ENCODE measurements at regions not wholly inside any gene's neighbourhood (a gene's known extent, or its start where the extent isn't known, plus 50 kb on each side); places are given as distances from the start of the nearest gene placed in this dataset.

DNA sequence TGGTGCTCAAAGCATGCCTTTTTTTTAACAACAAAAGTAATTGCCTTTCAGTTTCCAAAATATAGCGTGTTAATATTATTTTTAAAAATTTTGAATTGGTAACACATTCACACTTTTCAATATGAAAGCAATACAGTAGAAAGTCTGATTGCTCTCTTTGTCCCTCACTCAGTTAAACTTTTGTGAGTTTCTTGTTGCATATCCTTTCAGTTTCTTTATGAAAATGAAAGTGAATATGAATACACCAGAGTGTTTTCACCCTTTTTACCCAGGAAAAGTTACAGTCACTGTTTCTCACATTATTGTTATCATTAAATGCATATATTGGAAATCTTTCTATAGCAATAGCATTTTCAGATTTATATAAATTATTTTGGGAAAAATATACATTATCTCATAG lies 377.4 kb upstream of the CRIM1 start:
- intact Hi-C loops (cut with micrococcal nuclease) = loop anchor here (10.0 kb wide), 2 partner anchors 267 to 687 kb away; no protein-coding TSS in a partner anchor
- H3K27me3 ChIP-seq (ENCODE audit: insufficient read depth, low read length) = no peaks in the 10 kb centered on the region
- Mint-ChIP-seq H3K27ac (no peak overlapping the region), H3K4me3 (peak overlapping the region in 2 of 8 donors; percentile 45 to 50), H3K9me3 (peaks cover 0 to 2% (median 0%) of the 10 kb centered on the region in 8 donors), H3K4me1 (peaks cover 3 to 7% (median 4%) of the 10 kb centered on the region in 4 donors), H3K36me3 (no peaks in the 10 kb centered on the region), H3K27me3 (peaks cover 1 to 3% of the 10 kb centered on the region in 2 donors)
- H3K27ac ChIP-seq (ENCODE audit: low read depth, low read length) = no peak overlapping the region
- no peaks in the 10 kb centered on the region for H3K9me3 ChIP-seq (ENCODE audit: control insufficient read depth in 1 of 2, low read length in 2 of 2)
- CTCF ChIA-PET (ENCODE audit: partially characterized antibody) = no interaction called here
- POLR2A ChIA-PET (ENCODE audit: partially characterized antibody) = no interaction called here
- no peak overlapping the region for H3K4me3 ChIP-seq (ENCODE audit: low read length in 2 of 2)
- DNase-seq = peak in 2 of 5 donors; percentile 3 to 10
- peaks cover 19% of the 10 kb centered on the region for H3K4me1 ChIP-seq (ENCODE audit: insufficient read depth, low read length)
- no peaks in the 10 kb centered on the region for H3K36me3 ChIP-seq (ENCODE audit: insufficient read depth, low read length)

- ChIA-PET POLR2A (ENCODE audit: partially characterized antibody) (no interaction called here), CTCF (ENCODE audit: partially characterized antibody) (no interaction called here)
- no peak for DNase-seq
These were observed 379.0 kb upstream of the CRIM1 start for GRCh38 chr2:35976611-35977010.

DNA sequence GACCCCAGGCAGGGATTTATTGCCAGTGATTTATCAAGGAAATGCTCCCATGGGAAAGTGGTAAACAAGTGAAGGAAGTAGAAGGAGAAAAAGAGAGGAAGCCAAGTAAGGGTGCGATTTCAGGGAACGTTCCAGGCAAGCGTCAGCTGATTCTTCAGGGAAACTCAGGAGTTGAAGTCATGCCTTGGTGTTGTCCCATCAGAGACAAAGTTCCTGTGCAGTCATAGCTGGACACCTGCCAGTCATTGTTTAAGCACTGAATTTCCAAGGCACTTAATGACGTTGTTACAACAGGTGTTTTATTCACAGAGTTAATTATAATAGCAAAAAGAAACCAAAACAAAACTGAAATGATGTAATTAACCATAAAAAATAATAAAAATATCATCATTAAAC lies 381.8 kb upstream of the CRIM1 start:
- Mint-ChIP-seq H3K27me3 (peaks cover 1 to 4% of the 10 kb centered on the region in 2 donors), H3K36me3 (no peaks in the 10 kb centered on the region), H3K9me3 (no peaks in the 10 kb centered on the region), H3K4me3 (no peak overlapping the region), H3K4me1 (peaks cover under 1 to 5% (median 2%) of the 10 kb centered on the region in 4 donors), H3K27ac (no peak overlapping the region)
- intact Hi-C loops (cut with micrococcal nuclease) = loop anchor here (1.0 to 10.0 kb wide), 4 partner anchors 271 to 691 kb away; no protein-coding TSS in a partner anchor
- POLR2A ChIA-PET (ENCODE audit: partially characterized antibody) = no interaction called here
- H3K4me3 ChIP-seq (ENCODE audit: low read length in 2 of 2) = no peak overlapping the region
- H3K27me3 ChIP-seq (ENCODE audit: insufficient read depth, low read length) = no peaks in the 10 kb centered on the region
- H3K36me3 ChIP-seq (ENCODE audit: insufficient read depth, low read length) = no peaks in the 10 kb centered on the region
- H3K27ac ChIP-seq (ENCODE audit: low read depth, low read length) = no peak overlapping the region
- CTCF ChIA-PET (ENCODE audit: partially characterized antibody) = interaction anchor here (0.6 to 1.2 kb wide), 2 partner anchors 273 to 383 kb away, joined by 3 read pairs; no protein-coding TSS in a partner anchor
- peaks cover 19% of the 10 kb centered on the region for H3K4me1 ChIP-seq (ENCODE audit: insufficient read depth, low read length)
- DNase-seq = no peak
- H3K9me3 ChIP-seq (ENCODE audit: control insufficient read depth in 1 of 2, low read length in 2 of 2) = no peaks in the 10 kb centered on the region

More at GRCh38 chr2:35976611-35977010, 379.0 kb upstream of the CRIM1 start:
- H3K4me3 Mint-ChIP-seq = no peak overlapping the region
- intact Hi-C loops (cut with micrococcal nuclease) = loop anchor here (10.0 kb wide), 2 partner anchors 268 to 688 kb away; no protein-coding TSS in a partner anchor
- peaks cover 3 to 7% (median 4%) of the 10 kb centered on the region in 4 donors for H3K4me1 Mint-ChIP-seq
- no peaks in the 10 kb centered on the region for H3K9me3 ChIP-seq (ENCODE audit: control insufficient read depth in 1 of 2, low read length in 2 of 2)
- no peak overlapping the region for H3K27ac Mint-ChIP-seq
- no peaks in the 10 kb centered on the region for H3K36me3 Mint-ChIP-seq
- peaks cover 19% of the 10 kb centered on the region for H3K4me1 ChIP-seq (ENCODE audit: insufficient read depth, low read length)
- H3K9me3 Mint-ChIP-seq = no peaks in the 10 kb centered on the region
- H3K27me3 ChIP-seq (ENCODE audit: insufficient read depth, low read length) = no peaks in the 10 kb centered on the region
- no peak overlapping the region for H3K27ac ChIP-seq (ENCODE audit: low read depth, low read length)
- H3K36me3 ChIP-seq (ENCODE audit: insufficient read depth, low read length) = no peaks in the 10 kb centered on the region
- H3K4me3 ChIP-seq (ENCODE audit: low read length in 2 of 2) = no peak overlapping the region
- peaks cover 1 to 4% of the 10 kb centered on the region in 2 donors for H3K27me3 Mint-ChIP-seq

GRCh38 chr2:35973132-35973736 lies 382.3 kb upstream of the CRIM1 start:
- H3K9me3 Mint-ChIP-seq = no peaks in the 10 kb centered on the region
- intact Hi-C loops (cut with micrococcal nuclease) = loop anchor here (1.0 to 10.0 kb wide), 4 partner anchors 272 to 692 kb away; no protein-coding TSS in a partner anchor
- DNase-seq = peak in 3 of 5 donors; percentile 5 to 13 (median 8)
- ChIA-PET CTCF (ENCODE audit: partially characterized antibody) (interaction anchor here (0.6 to 2.0 kb wide), 5 partner anchors 10 to 383 kb away, joined by 3 to 7 read pairs (median 3); no protein-coding TSS in a partner anchor), POLR2A (ENCODE audit: partially characterized antibody) (no interaction called here)
- no peak overlapping the region for H3K27ac Mint-ChIP-seq
- H3K4me1 Mint-ChIP-seq = peaks cover 0 to 5% (median 2%) of the 10 kb centered on the region in 4 donors
- Histone ChIP-seq H3K4me1 (ENCODE audit: insufficient read depth, low read length) (peaks cover 16% of the 10 kb centered on the region), H3K9me3 (ENCODE audit: control insufficient read depth in 1 of 2, low read length in 2 of 2) (no peaks in the 10 kb centered on the region), H3K36me3 (ENCODE audit: insufficient read depth, low read length) (no peaks in the 10 kb centered on the region), H3K4me3 (ENCODE audit: low read length in 2 of 2) (no peak overlapping the region), H3K27me3 (ENCODE audit: insufficient read depth, low read length) (no peaks in the 10 kb centered on the region), H3K27ac (ENCODE audit: low read depth, low read length) (no peak overlapping the region)
- H3K4me3 Mint-ChIP-seq = no peak overlapping the region
- H3K36me3 Mint-ChIP-seq = no peaks in the 10 kb centered on the region
- peaks cover 1 to 4% of the 10 kb centered on the region in 2 donors for H3K27me3 Mint-ChIP-seq

DNA sequence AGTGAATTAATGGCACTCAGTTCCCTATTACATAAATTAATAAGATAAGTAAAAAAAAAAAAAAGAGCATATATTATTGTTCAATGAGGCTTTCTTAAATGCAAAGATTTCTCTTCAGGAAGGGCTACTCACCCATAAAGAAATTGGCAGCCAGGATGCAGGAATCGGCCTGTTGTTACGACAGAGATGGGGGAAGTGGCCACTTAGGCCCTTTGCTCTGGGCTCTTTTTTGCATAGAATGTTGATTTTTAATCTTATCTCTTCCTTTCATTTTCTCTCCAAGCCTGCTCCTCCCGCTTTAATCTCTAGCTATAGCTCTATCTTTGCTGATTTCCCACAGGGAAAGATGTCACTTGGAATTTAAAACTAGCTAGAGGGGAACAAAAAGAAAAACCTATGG lies 391.8 kb upstream of the CRIM1 start:
- peaks cover 0 to 5% (median 0%) of the 10 kb centered on the region in 8 donors for H3K9me3 Mint-ChIP-seq
- Histone ChIP-seq H3K9me3 (ENCODE audit: control insufficient read depth in 1 of 2, low read length in 2 of 2) (no peaks in the 10 kb centered on the region), H3K27ac (ENCODE audit: low read depth, low read length) (no peak overlapping the region), H3K36me3 (ENCODE audit: insufficient read depth, low read length) (no peaks in the 10 kb centered on the region), H3K4me1 (ENCODE audit: insufficient read depth, low read length) (no peaks in the 10 kb centered on the region), H3K27me3 (ENCODE audit: insufficient read depth, low read length) (no peaks in the 10 kb centered on the region), H3K4me3 (ENCODE audit: low read length in 2 of 2) (no peak overlapping the region)
- no peak for DNase-seq
- H3K27me3 Mint-ChIP-seq = peaks cover 0 to 2% of the 10 kb centered on the region in 2 donors
- H3K27ac Mint-ChIP-seq = peak overlapping the region in 1 of 7 donors; percentile 12
- POLR2A ChIA-PET (ENCODE audit: partially characterized antibody) = no interaction called here
- H3K36me3 Mint-ChIP-seq = no peaks in the 10 kb centered on the region
- no peak overlapping the region for H3K4me3 Mint-ChIP-seq
- H3K4me1 Mint-ChIP-seq = no peaks in the 10 kb centered on the region
- intact Hi-C loops (cut with micrococcal nuclease) = no loop called here
- CTCF ChIA-PET (ENCODE audit: partially characterized antibody) = no interaction called here

DNA sequence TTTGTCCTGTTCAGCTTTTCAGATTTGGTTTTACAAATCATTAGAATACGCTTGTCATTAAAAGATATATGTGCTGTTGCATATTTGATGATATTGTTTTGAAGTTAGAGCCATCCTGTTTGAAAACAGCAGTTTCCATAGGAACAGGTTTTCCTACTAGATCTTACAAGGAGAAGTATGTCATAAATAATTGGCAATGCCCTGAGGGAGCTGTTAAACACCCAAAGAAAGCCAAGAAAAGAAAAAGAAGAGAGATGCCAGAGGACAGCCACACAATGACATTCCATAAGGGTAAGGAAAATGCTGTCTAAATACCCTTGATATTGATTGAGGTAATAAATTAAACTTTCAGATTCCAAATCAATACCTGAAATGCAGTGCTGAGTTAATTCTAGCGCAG lies 392.2 kb upstream of the CRIM1 start:
- H3K4me1 ChIP-seq (ENCODE audit: insufficient read depth, low read length) = no peaks in the 10 kb centered on the region
- no peak overlapping the region for H3K4me3 ChIP-seq (ENCODE audit: low read length in 2 of 2)
- Mint-ChIP-seq H3K36me3 (no peaks in the 10 kb centered on the region), H3K4me3 (no peak overlapping the region), H3K27ac (no peak overlapping the region), H3K9me3 (peaks cover 0 to 5% (median 0%) of the 10 kb centered on the region in 8 donors), H3K27me3 (peaks cover 0 to 2% of the 10 kb centered on the region in 2 donors), H3K4me1 (no peaks in the 10 kb centered on the region)
- CTCF ChIA-PET (ENCODE audit: partially characterized antibody) = no interaction called here
- POLR2A ChIA-PET (ENCODE audit: partially characterized antibody) = interaction anchor here (0.9 kb wide), 1 partner anchor 14 kb away, joined by 3 read pairs; no protein-coding TSS in a partner anchor
- no peaks in the 10 kb centered on the region for H3K27me3 ChIP-seq (ENCODE audit: insufficient read depth, low read length)
- no peak for DNase-seq
- intact Hi-C loops (cut with micrococcal nuclease) = no loop called here
- no peaks in the 10 kb centered on the region for H3K36me3 ChIP-seq (ENCODE audit: insufficient read depth, low read length)
- H3K27ac ChIP-seq (ENCODE audit: low read depth, low read length) = no peak overlapping the region
- no peaks in the 10 kb centered on the region for H3K9me3 ChIP-seq (ENCODE audit: control insufficient read depth in 1 of 2, low read length in 2 of 2)

- Mint-ChIP-seq H3K4me1 (no peaks in the 10 kb centered on the region), H3K36me3 (no peaks in the 10 kb centered on the region), H3K4me3 (no peak overlapping the region), H3K9me3 (peaks cover 0 to 5% (median 0%) of the 10 kb centered on the region in 8 donors), H3K27ac (no peak overlapping the region), H3K27me3 (peaks cover 0 to 2% of the 10 kb centered on the region in 2 donors)
- H3K9me3 ChIP-seq (ENCODE audit: control insufficient read depth in 1 of 2, low read length in 2 of 2) = no peaks in the 10 kb centered on the region
- no peaks in the 10 kb centered on the region for H3K36me3 ChIP-seq (ENCODE audit: insufficient read depth, low read length)
- no peak overlapping the region for H3K4me3 ChIP-seq (ENCODE audit: low read length in 2 of 2)
- no peak for DNase-seq
- H3K4me1 ChIP-seq (ENCODE audit: insufficient read depth, low read length) = no peaks in the 10 kb centered on the region
- CTCF ChIA-PET (ENCODE audit: partially characterized antibody) = no interaction called here
- POLR2A ChIA-PET (ENCODE audit: partially characterized antibody) = interaction anchor here (0.9 kb wide), 1 partner anchor 13 kb away, joined by 3 read pairs; no protein-coding TSS in a partner anchor
- H3K27ac ChIP-seq (ENCODE audit: low read depth, low read length) = no peak overlapping the region
- H3K27me3 ChIP-seq (ENCODE audit: insufficient read depth, low read length) = no peaks in the 10 kb centered on the region
- intact Hi-C loops (cut with micrococcal nuclease) = no loop called here
These were observed 392.9 kb upstream of the CRIM1 start for GRCh38 chr2:35962585-35963146.

All from CD4-positive, alpha-beta memory T cell (primary cell).